PC-9 (cell line): ENCODE measurements at regions not wholly inside any gene's neighbourhood (a gene's known extent, or its start where the extent isn't known, plus 50 kb on each side); places are given as distances from the start of the nearest gene placed in this dataset.

Experiments
- BruUV-seq: library from RNA; stranded (reverse); fragments of 400-500 nt; replicated peaks from 2 replicates; lab custom pipeline; 2021; lab: Mats Ljungman, UMichigan
- CTCF ChIA-PET: fragments of 300-600 bp; sonication (Branson Sonifier 250); formaldehyde crosslinking; loops from one replicate; lab custom pipeline; 2022; ENCODE audit warnings: antibody characterized with exemption; lab: Charles Lee
- POLR2A ChIA-PET: fragments of 300-600 bp; sonication (Branson Sonifier 250); formaldehyde crosslinking; loops from one replicate; lab custom pipeline; 2022; ENCODE audit warnings: antibody characterized with exemption; ENCODE audit not compliant: unreplicated experiment; lab: Charles Lee
- DNase-seq, 2 experiments: peaks; one replicate each; pipeline versions ENCODE4 v3.0.0 to v3.0.0-alpha.2; 2015 to 2022; ENCODE audit warnings: mixed read lengths in 1 of 2
- H2AFZ ChIP-seq: fragments of 200-600 bp; sonication (generic); 2 replicates; pipeline ENCODE4 v1.8.1; 2017; ENCODE audit warnings: antibody characterized with exemption
- H3F3A ChIP-seq: fragments of 200-600 bp; sonication (generic); 2 replicates; pipeline ENCODE4 v1.8.1; 2017; ENCODE audit warnings: antibody characterized with exemption, mild to moderate bottlenecking, low read depth; ENCODE audit not compliant: insufficient read depth
- H3K27ac ChIP-seq: fragments of 200-600 bp; sonication (generic); 2 replicates; pipeline ENCODE4 v1.6.1; 2016; ENCODE audit warnings: mixed run types
- H3K27me3 ChIP-seq: fragments of 200-600 bp; sonication (generic); 2 replicates; pipeline ENCODE4 v1.6.1; 2016; ENCODE audit warnings: low read depth, mixed run types; ENCODE audit not compliant: insufficient read depth
- H3K36me3 ChIP-seq: fragments of 200-600 bp; sonication (generic); 2 replicates; pipeline ENCODE4 v1.6.1; 2016; ENCODE audit warnings: low read depth, mixed run types
- H3K4me1 ChIP-seq: fragments of 200-600 bp; sonication (generic); replicated peaks from 2 replicates; pipeline ENCODE4 v1.6.1; 2016; ENCODE audit warnings: mixed run types; ENCODE audit not compliant: insufficient read depth
- H3K4me2 ChIP-seq: fragments of 200-600 bp; sonication (generic); 2 replicates; pipeline ENCODE4 v1.6.1; 2017; ENCODE audit warnings: mixed run types
- H3K4me3 ChIP-seq: fragments of 200-600 bp; sonication (generic); 2 replicates; pipeline ENCODE4 v1.6.1; 2016; ENCODE audit warnings: mixed run types
- H3K79me2 ChIP-seq: fragments of 200-600 bp; sonication (generic); 2 replicates; pipeline ENCODE4 v1.6.1; 2017; ENCODE audit warnings: low read depth, mixed run types
- H3K9me2 ChIP-seq: fragments of 200-600 bp; sonication (generic); 2 replicates; pipeline ENCODE4 v1.8.1; 2017; ENCODE audit warnings: mild to moderate bottlenecking; ENCODE audit not compliant: insufficient read depth
- H3K9me3 ChIP-seq: fragments of 200-600 bp; sonication (generic); 2 replicates; pipeline ENCODE4 v1.8.1; 2016; ENCODE audit warnings: low read depth; ENCODE audit not compliant: insufficient read depth
- H4K20me1 ChIP-seq: fragments of 200-600 bp; sonication (generic); 2 replicates; pipeline ENCODE4 v1.8.1; 2017; ENCODE audit not compliant: insufficient read depth
- EZH2 ChIP-seq: fragments of 200-600 bp; sonication (generic); IDR thresholded peaks from 2 replicates; pipeline ENCODE4 v1.8.0; 2017; ENCODE audit warnings: antibody characterized with exemption, low read depth
- intact Hi-C: fragments of 100-400 bp; cut with micrococcal nuclease; formaldehyde crosslinking; loops from one replicate; pipeline ENCODE4 v1.10.0; 2022; ENCODE audit not compliant: unreplicated experiment
- TF ChIP-seq, protein P1 (sequence below): fragments of 200-600 bp; sonication (generic); conservative IDR thresholded peaks from 2 replicates; pipeline ENCODE4 v1.6.1; 2017; ENCODE audit warnings: mixed run types, antibody characterized with exemption, mild to moderate bottlenecking, moderate library complexity

DNA sequence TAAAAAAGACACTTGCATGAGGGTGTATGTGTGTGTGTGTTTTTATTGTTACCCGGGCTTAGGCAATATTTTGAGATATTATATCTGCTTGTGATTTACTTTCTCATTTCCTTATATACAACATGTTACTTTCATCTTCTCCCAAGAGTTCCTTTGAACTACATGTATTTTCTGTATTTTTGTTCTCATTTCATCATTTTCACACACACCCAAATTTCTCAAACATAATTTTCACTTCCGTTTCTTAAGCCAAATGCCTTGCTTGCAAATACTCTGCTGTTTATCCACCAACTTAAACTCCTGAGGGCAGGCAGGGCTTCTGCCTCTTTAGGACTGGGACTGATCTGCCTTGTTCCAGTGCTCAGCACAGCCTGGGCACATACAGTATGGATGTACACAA lies 69.3 kb upstream of the FYN start:
- intact Hi-C loops = no loop called here

GRCh38 chr6:111943266-111943665 lies 70.0 kb upstream of the FYN start:
- peaks cover 6% of the 10 kb centered on the region; the same call in 1 of the 2 replicates for H3K9me3 ChIP-seq
- no peaks in the 10 kb centered on the region for H3K27me3 ChIP-seq
- peaks cover 10% of the 10 kb centered on the region; the same call in 1 of the 2 replicates for H3F3A ChIP-seq
- no peak overlapping the region for H3K27ac ChIP-seq
- H3K4me2 ChIP-seq = no peak overlapping the region
- no peaks in the 10 kb centered on the region for H3K36me3 ChIP-seq
- no peaks in the 10 kb centered on the region for H4K20me1 ChIP-seq
- intact Hi-C loops = no loop called here
- H2AFZ ChIP-seq = no peak overlapping the region
- no TSS peak for BruUV-seq
- no peak for TF ChIP-seq EZH2
- TF ChIP-seq, protein P1, sequence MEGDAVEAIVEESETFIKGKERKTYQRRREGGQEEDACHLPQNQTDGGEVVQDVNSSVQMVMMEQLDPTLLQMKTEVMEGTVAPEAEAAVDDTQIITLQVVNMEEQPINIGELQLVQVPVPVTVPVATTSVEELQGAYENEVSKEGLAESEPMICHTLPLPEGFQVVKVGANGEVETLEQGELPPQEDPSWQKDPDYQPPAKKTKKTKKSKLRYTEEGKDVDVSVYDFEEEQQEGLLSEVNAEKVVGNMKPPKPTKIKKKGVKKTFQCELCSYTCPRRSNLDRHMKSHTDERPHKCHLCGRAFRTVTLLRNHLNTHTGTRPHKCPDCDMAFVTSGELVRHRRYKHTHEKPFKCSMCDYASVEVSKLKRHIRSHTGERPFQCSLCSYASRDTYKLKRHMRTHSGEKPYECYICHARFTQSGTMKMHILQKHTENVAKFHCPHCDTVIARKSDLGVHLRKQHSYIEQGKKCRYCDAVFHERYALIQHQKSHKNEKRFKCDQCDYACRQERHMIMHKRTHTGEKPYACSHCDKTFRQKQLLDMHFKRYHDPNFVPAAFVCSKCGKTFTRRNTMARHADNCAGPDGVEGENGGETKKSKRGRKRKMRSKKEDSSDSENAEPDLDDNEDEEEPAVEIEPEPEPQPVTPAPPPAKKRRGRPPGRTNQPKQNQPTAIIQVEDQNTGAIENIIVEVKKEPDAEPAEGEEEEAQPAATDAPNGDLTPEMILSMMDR = no peak
- H3K9me2 ChIP-seq = no peaks in the 10 kb centered on the region
- H3K4me1 ChIP-seq = 0 out of 2 replicates have a peak, but pooled peaks cover 10% of the 10 kb centered on the region
- no peak for DNase-seq
- H3K79me2 ChIP-seq = no peaks in the 10 kb centered on the region
- no peak overlapping the region for H3K4me3 ChIP-seq
- CTCF ChIA-PET = no interaction called here
- POLR2A ChIA-PET = no interaction called here

More for the DNA sequence above, 69.3 kb upstream of the FYN start:
- ChIA-PET POLR2A (no interaction called here), CTCF (no interaction called here)
- 0 out of 2 replicates have a peak, but pooled peaks cover 10% of the 10 kb centered on the region for H3K4me1 ChIP-seq
- no peaks in the 10 kb centered on the region for H3K9me2 ChIP-seq
- H3K27ac ChIP-seq = no peak overlapping the region
- no peak for DNase-seq
- H3K4me2 ChIP-seq = no peak overlapping the region
- peaks cover 6% of the 10 kb centered on the region; the same call in 1 of the 2 replicates for H3K9me3 ChIP-seq
- no TSS peak for BruUV-seq
- H4K20me1 ChIP-seq = no peaks in the 10 kb centered on the region
- no peaks in the 10 kb centered on the region for H3K27me3 ChIP-seq
- H2AFZ ChIP-seq = no peak overlapping the region
- H3K79me2 ChIP-seq = no peaks in the 10 kb centered on the region
- peaks cover 12% of the 10 kb centered on the region; the same call in 1 of the 2 replicates for H3F3A ChIP-seq
- H3K4me3 ChIP-seq = no peak overlapping the region
- no peak for TF ChIP-seq EZH2
- TF ChIP-seq, protein P1 = no peak
- no peaks in the 10 kb centered on the region for H3K36me3 ChIP-seq

GRCh38 chr6:111943726-111944125 lies 70.5 kb upstream of the FYN start:
- no peaks in the 10 kb centered on the region for H3K36me3 ChIP-seq
- H3K4me1 ChIP-seq = 0 out of 2 replicates have a peak, but pooled peaks cover 5% of the 10 kb centered on the region
- ChIA-PET CTCF (no interaction called here), POLR2A (no interaction called here)
- H3F3A ChIP-seq = peaks cover 6% of the 10 kb centered on the region; the same call in 1 of the 2 replicates
- no peak overlapping the region for H3K4me3 ChIP-seq
- H3K27ac ChIP-seq = no peak overlapping the region
- H3K9me3 ChIP-seq = peaks cover 6% of the 10 kb centered on the region; the same call in 1 of the 2 replicates
- H3K4me2 ChIP-seq = no peak overlapping the region
- intact Hi-C loops = no loop called here
- H3K9me2 ChIP-seq = no peaks in the 10 kb centered on the region
- no peak for DNase-seq
- no peaks in the 10 kb centered on the region for H3K27me3 ChIP-seq
- H3K79me2 ChIP-seq = no peaks in the 10 kb centered on the region
- no peaks in the 10 kb centered on the region for H4K20me1 ChIP-seq
- H2AFZ ChIP-seq = no peak overlapping the region
- no TSS peak for BruUV-seq
- TF ChIP-seq, protein P1 = no peak
- no peak for TF ChIP-seq EZH2
